Cerebellar nuclear complex (tissue), 1 donor: ENCODE measurements at regions not wholly inside any gene's neighbourhood (a gene's known extent, or its start where the extent isn't known, plus 50 kb on each side); places are given as distances from the start of the nearest gene placed in this dataset.

Experiments
- DNase-seq, 2 experiments: peaks; one replicate each; lab custom pipeline; 2025; lab: John Stamatoyannopoulos, UW

- DNase-seq, result no peak
These were observed 128.1 kb upstream of the E2F8 start for GRCh38 chr11:19368726-19369375.

DNA sequence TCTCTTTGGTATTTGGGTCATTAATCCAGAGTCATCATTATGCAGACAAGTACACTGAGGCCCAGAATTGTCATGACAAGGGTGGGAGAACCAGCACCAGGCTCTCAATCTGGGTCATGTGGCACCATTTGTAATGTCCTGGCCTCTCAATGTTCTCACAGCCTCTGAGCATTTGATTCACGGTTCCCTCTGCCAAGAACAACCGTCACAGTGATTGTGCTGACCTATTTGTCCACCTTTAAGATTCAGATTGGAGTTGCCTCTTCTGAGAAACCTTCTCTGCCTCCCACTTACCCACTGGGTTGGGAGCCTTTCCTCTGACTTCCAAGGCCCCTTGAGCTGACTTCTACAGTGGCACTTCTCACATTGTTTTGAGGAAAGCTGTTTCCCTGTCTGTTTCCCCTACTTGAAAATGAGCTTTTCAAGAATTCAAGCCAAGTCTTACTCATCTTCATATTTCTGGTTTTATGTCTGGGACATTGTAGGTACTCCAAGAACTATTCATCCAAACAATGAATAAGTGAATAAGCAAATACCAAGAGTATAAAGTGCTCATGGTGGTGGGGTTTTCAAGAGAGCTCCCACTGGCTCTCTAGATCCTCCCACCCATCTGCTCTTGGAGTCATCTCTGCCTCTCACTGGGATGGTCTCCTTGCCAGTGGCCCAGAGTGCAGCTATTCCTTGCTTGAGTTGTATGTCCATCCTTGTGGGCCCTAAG lies 126.4 kb upstream of the E2F8 start:
- DNase-seq, result no peak

DNA sequence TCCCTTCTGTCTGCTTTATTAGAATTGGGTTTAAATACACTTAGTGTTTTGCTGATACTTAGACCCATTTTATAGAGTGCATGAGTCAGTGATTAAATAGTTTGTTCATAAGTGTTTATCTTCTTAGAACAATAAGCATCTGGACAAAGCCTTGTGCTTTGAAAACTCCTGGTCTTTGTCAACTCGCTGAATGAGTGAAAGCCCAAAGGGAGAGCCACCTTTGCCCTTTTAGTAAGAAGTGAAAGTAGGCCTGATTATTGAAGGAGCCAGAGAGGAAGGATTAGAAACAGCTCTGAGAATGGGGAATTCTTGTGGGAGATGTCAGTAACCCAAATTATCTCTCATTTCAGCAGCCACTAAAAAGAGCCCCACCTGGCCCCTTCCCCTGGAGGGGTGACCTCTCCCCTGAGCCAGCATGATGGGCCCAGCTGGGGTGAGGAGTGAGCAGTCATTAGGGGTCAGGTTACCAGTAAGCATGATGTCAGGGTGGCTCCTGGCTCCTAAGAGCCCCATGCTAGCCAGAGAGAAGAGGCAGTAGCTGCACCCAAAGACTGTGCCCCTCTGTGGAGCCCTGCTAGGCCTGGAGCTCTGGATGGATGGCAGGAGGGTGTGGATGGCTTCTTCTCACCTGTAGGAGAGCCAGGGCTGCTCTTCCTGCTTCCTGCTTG lies 125.1 kb upstream of the E2F8 start:
- DNase-seq, result no peak

DNA sequence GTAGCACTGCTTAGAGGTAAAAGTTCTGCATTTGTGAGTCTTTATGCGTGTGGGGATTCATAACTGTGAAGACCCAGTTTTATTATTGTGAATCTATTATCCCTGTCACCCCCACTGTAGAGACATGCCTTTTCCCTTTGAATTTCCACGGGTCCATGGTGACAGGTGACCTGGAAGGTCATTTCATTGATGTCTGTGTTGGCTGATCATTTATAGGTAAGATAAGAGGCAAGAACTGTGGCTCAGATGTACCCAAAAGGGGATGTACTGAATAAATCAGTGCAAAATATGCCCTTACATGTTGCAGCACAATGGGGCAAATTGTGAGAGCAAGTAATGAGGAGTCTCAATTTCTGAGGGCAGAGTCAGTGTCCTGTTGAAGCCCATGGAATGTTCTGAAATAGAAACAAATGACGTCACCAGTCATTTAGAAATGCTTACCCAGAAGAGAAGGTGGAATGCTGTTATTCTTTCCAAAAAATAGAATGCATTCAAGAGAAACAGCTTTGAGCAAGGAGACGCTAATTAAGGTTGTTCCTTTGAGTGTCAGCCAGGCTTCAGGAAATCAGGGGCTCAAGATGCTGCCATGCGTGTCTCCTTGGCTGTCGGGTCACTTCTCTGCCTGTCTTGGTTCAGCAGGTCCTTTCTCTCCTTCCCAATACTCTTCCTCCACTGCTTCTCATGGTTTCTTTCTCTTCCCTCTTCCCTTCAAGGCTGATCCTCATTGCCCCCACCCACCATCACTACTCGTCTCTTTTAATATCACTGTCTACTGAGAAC lies 118.7 kb upstream of the E2F8 start:
- no peak for DNase-seq

- DNase-seq, result no peak
These were observed 117.2 kb upstream of the E2F8 start for GRCh38 chr11:19357943-19358342.

GRCh38 chr11:19355601-19356000 lies 114.9 kb upstream of the E2F8 start:
- DNase-seq, result no peak

GRCh38 chr11:19353287-19353850 lies 112.6 kb upstream of the E2F8 start:
- DNase-seq, result no peak

- DNase-seq, result no peak
These were observed 112.0 kb upstream of the E2F8 start for GRCh38 chr11:19352771-19353160.

DNA sequence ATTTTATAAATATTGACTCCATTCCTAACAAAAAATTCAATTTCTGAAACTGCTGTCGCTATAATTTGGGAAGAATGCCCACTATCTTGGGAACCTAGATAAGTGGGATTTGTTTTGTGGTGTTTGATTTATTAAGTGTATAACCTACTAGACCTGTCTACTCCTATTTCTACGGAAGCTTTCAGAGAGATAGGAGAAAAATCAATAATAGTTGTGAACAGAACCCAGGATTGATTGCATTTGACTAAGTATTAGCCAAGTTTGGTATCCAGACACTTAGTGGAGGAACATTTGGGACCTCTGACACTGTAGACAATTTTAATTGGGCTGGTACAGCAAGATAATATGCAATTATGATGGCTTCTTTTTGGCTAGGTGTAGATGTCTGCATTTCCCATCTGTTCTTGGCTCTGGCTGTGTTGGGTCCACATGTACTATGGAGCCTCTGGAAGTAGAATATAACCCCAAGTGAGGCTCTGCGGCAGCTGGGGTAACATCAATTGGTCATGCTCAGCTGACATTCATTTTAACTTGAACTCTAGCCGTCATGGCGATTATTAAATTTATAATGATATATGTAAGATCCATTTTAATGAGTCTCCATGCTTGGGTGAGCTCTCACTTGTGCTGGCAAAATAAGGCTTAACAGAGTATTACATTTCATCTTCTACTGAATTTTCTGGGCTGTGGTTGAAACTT lies 111.5 kb upstream of the E2F8 start:
- DNase-seq, result no peak

DNA sequence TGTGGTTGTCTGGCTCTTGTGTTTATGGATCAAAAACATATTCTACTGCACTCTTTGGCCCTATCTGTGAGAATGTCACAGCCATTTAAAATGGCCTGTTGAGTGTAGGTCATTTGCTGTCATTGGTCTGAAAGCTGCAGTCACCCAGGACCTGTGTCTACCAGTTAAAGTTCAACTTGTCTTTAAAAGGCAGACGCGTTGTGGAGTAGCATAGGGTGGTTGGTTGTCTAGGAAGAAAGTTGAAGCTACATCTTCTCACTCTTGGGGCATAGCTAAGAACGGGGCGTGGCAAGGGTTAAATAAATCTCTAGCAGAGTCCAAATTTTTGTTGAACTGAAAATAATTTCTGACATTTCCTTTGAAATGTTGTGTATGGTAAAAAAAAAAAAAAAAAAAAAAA lies 110.7 kb upstream of the E2F8 start:
- no peak for DNase-seq

- DNase-seq, result no peak
These were observed 109.4 kb upstream of the E2F8 start for GRCh38 chr11:19350160-19350559.

- no peak for DNase-seq
These were observed 108.7 kb upstream of the E2F8 start for GRCh38 chr11:19349340-19350025.

DNA sequence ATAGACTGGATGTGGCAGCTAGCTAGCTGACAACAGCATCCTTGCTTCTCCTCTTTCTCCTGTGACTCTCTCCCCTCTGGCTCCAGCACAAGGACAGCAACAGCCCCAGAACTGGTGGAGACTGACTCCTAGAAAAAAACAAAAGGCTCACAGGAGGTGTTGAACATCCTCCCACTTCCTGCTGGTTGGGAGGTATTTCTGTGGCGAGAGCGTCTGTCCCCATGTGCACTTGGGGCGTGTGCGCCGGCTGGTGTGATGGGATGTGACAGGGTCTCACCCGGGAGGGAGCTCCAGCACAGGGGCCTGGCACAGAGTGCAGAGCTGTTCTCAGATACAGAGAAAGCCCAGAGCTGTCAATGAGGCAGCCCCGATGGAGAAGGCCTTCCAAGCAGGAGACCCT lies 107.2 kb upstream of the E2F8 start:
- no peak for DNase-seq

GRCh38 chr11:19345848-19346681 lies 105.3 kb upstream of the E2F8 start:
- no peak for DNase-seq

DNA sequence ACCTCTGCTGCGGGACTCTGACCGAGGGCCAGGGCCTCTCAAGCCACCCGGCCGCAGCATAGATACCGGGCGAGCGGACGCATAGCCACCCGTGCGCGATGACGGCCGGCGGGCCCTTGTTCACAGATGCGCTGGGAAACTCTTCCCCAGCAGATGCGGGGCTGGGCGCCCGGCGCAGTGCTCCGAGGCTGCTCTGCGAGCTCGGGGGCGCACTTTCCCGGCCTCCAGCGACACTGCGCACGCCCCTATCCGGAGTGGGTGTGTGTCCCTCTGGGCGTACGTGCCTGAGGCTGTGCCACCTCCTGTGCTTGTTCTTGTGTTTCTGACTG lies 104.7 kb upstream of the E2F8 start:
- DNase-seq, result no peak

GRCh38 chr11:19344661-19345518 lies 104.1 kb upstream of the E2F8 start:
- no peak for DNase-seq

- no peak for DNase-seq
These were observed 101.3 kb upstream of the E2F8 start for GRCh38 chr11:19342036-19342435.

- no peak for DNase-seq
These were observed 97.6 kb upstream of the E2F8 start for GRCh38 chr11:19338375-19338774.

GRCh38 chr11:19337779-19338178 lies 97.0 kb upstream of the E2F8 start:
- no peak for DNase-seq
